SIG-M5 (cell line): ENCODE measurements at regions not wholly inside any gene's neighbourhood (a gene's known extent, or its start where the extent isn't known, plus 50 kb on each side); places are given as distances from the start of the nearest gene placed in this dataset.

Experiments
- DNase-seq: peaks from one replicate; lab custom pipeline; 2025; lab: John Stamatoyannopoulos, UW

GRCh38 chr13:83219832-83220231 is 662.4 kb downstream of the SLITRK1 start:
- DNase-seq: no peak

- no peak for DNase-seq
Measured at GRCh38 chr13:83216479-83217245, 665.6 kb downstream of the SLITRK1 start.

GRCh38 chr13:83215627-83216026 is 666.6 kb downstream of the SLITRK1 start:
- DNase-seq: no peak

- DNase-seq: no peak
Measured at GRCh38 chr13:83214452-83214851, 667.8 kb downstream of the SLITRK1 start.

GRCh38 chr13:83211301-83211700 is 671.0 kb downstream of the SLITRK1 start:
- DNase-seq: no peak

- no peak for DNase-seq
Measured at GRCh38 chr13:83204886-83205285, 677.4 kb downstream of the SLITRK1 start.

- DNase-seq: no peak
Measured at GRCh38 chr13:83201506-83201905, 680.8 kb downstream of the SLITRK1 start.

GRCh38 chr13:83197316-83197715 is 685.0 kb downstream of the SLITRK1 start:
- no peak for DNase-seq

- no peak for DNase-seq
Measured at GRCh38 chr13:83190020-83190419, 692.3 kb downstream of the SLITRK1 start.

- DNase-seq: no peak
Measured at GRCh38 chr13:83184819-83185218, 697.5 kb downstream of the SLITRK1 start.

GRCh38 chr13:83184150-83184475 is 698.2 kb downstream of the SLITRK1 start:
- no peak for DNase-seq

- no peak for DNase-seq
Measured at GRCh38 chr13:83183439-83184149, 698.7 kb downstream of the SLITRK1 start.

- DNase-seq: no peak
Measured at GRCh38 chr13:83182845-83183244, 699.4 kb downstream of the SLITRK1 start.

- DNase-seq: no peak
Measured at GRCh38 chr13:83178008-83178407, 704.3 kb downstream of the SLITRK1 start.

GRCh38 chr13:83168590-83168989 is 713.7 kb downstream of the SLITRK1 start:
- DNase-seq: no peak

- no peak for DNase-seq
Measured at GRCh38 chr13:83167203-83167602, 715.1 kb downstream of the SLITRK1 start.

GRCh38 chr13:83166550-83166949 is 715.7 kb downstream of the SLITRK1 start:
- no peak for DNase-seq

- DNase-seq: no peak
Measured at GRCh38 chr13:83162493-83162892, 719.8 kb downstream of the SLITRK1 start.

- no peak for DNase-seq
Measured at GRCh38 chr13:83153848-83154247, 728.4 kb downstream of the SLITRK1 start.

- DNase-seq: no peak
Measured at GRCh38 chr13:83151308-83151660, 731.0 kb downstream of the SLITRK1 start.

GRCh38 chr13:83150616-83151307 is 731.5 kb downstream of the SLITRK1 start:
- DNase-seq: no peak

GRCh38 chr13:83136660-83137059 is 745.6 kb downstream of the SLITRK1 start:
- DNase-seq: no peak

GRCh38 chr13:83125791-83126190 is 756.5 kb downstream of the SLITRK1 start:
- no peak for DNase-seq
